H1 (cell line): ENCODE measurements at regions not wholly inside any gene's neighbourhood (a gene's known extent, or its start where the extent isn't known, plus 50 kb on each side); places are given as distances from the start of the nearest gene placed in this dataset.

Source experiments
- CTCF ChIA-PET: fragments of 300-600 bp; sonication (Branson Sonifier 250); formaldehyde crosslinking; loops from one replicate; lab custom pipeline; 2021; ENCODE audit not compliant: partially characterized antibody; lab: Charles Lee
- POLR2A ChIA-PET: fragments of 300-600 bp; sonication (Branson Sonifier 250); formaldehyde crosslinking; loops from one replicate; lab custom pipeline; 2021; ENCODE audit warnings: inconsistent platforms; ENCODE audit not compliant: partially characterized antibody; lab: Charles Lee
- DNase-seq, 2 experiments: peaks; one replicate each; pipeline versions ENCODE4 v3.0.0 to v3.0.0-alpha.2; 2010 to 2022; ENCODE audit warnings: low spot score in 2 of 2, low read depth in 1 of 2, mixed read lengths in 1 of 2
- FAIRE-seq: peaks from 2 replicates; lab custom pipeline; 2011; peaks lifted over from hg19 to GRCh38; lab: Jason Lieb, UNC
- H2AFZ ChIP-seq: 2 replicates; pipeline ENCODE4 v1.8.1; 2012; ENCODE audit warnings: low read length, inconsistent platforms
- H2AK5ac ChIP-seq: 2 replicates; pipeline ENCODE4 v1.6.1; 2013; ENCODE audit warnings: low read depth, low read length
- H2BK120ac ChIP-seq: replicated peaks from 2 replicates; pipeline ENCODE3; 2013; ENCODE audit warnings: low read depth, low read length, inconsistent platforms
- H2BK12ac ChIP-seq: 2 replicates; pipeline ENCODE4 v1.6.1; 2013; ENCODE audit warnings: low read depth, low read length
- H2BK15ac ChIP-seq: 2 replicates; pipeline ENCODE4 v1.6.1; 2013; ENCODE audit warnings: low read length
- H2BK20ac ChIP-seq: 2 replicates; pipeline ENCODE4 v1.6.1; 2013; ENCODE audit warnings: low read length
- H2BK5ac ChIP-seq: 2 replicates; pipeline ENCODE4 v1.6.1; 2013; ENCODE audit warnings: low read depth, low read length
- H3K14ac ChIP-seq: 2 replicates; pipeline ENCODE4 v1.6.1; 2013; ENCODE audit warnings: inconsistent platforms; ENCODE audit not compliant: insufficient read length
- H3K18ac ChIP-seq: 2 replicates; pipeline ENCODE4 v1.6.1; 2013; ENCODE audit warnings: low read length; ENCODE audit errors: extremely low read depth
- H3K23ac ChIP-seq: 2 replicates; pipeline ENCODE4 v1.6.1; 2013; ENCODE audit warnings: inconsistent platforms; ENCODE audit not compliant: insufficient read length
- H3K23me2 ChIP-seq: 2 replicates; pipeline ENCODE4 v1.6.1; 2013; ENCODE audit warnings: low read depth, low read length
- H3K27ac ChIP-seq: 2 replicates; pipeline ENCODE4 v1.6.1; 2011; ENCODE audit warnings: low read depth, low read length, inconsistent platforms
- H3K27me3 ChIP-seq, 4 experiments: replicated peaks in 1 of 4; 1 replicate in 1 of 4; 2 replicates in 3 of 4; pipeline versions ENCODE4 v1.6.1 to v1.8.1; 2011 to 2013; ENCODE audit warnings: low read length in 3 of 4, mild to moderate bottlenecking in 3 of 4, inconsistent platforms in 2 of 4, mixed read lengths in 2 of 4, moderate library complexity in 1 of 4; ENCODE audit not compliant: control insufficient read depth in 3 of 4, insufficient read depth in 3 of 4; ENCODE audit errors: extremely low read depth in 1 of 4
- H3K36me3 ChIP-seq, 4 experiments: 2 replicates each; pipeline versions ENCODE4 v1.6.1 to v1.8.1; 2011 to 2013; ENCODE audit warnings: mild to moderate bottlenecking in 4 of 4, low read length in 3 of 4, moderate library complexity in 2 of 4, control low read depth in 1 of 4, inconsistent platforms in 1 of 4; ENCODE audit not compliant: insufficient read depth in 4 of 4, control insufficient read depth in 2 of 4
- H3K4ac ChIP-seq: replicated peaks from 2 replicates; pipeline ENCODE3; 2013; ENCODE audit warnings: low read length, low read depth, mixed read lengths, inconsistent platforms; ENCODE audit not compliant: insufficient read length
- H3K4me1 ChIP-seq, 4 experiments: replicated peaks in 1 of 4; 1 replicate in 1 of 4; 2 replicates in 3 of 4; pipeline versions ENCODE4 v1.6.1 to v1.8.1; 2011 to 2013; ENCODE audit warnings: low read length in 3 of 4, inconsistent platforms in 2 of 4, mixed read lengths in 1 of 4; ENCODE audit not compliant: insufficient read depth in 4 of 4, control insufficient read depth in 3 of 4
- H3K4me2 ChIP-seq, 2 experiments: 2 replicates each; pipeline versions ENCODE4 v1.6.1 to v1.8.1; 2011 to 2013; ENCODE audit warnings: low read depth in 2 of 2, low read length in 2 of 2, control low read depth in 1 of 2, inconsistent platforms in 1 of 2, mild to moderate bottlenecking in 1 of 2; ENCODE audit not compliant: insufficient read depth in 1 of 2
- H3K4me3 ChIP-seq, 4 experiments: fragments of 200-600, 300-600 bp in 1 of 4; sonication (generic), shearing (Covaris generic), sonication (Bioruptor Twin) in 1 of 4; 2 replicates each; pipeline versions ENCODE4 v1.5.1 to v1.8.1; 2011 to 2016; ENCODE audit warnings: low read length in 4 of 4, low read depth in 3 of 4, control low read depth in 2 of 4, inconsistent platforms in 2 of 4, mild to moderate bottlenecking in 2 of 4, mixed read lengths in 1 of 4, moderate library complexity in 1 of 4; ENCODE audit not compliant: insufficient read depth in 2 of 4; ENCODE audit errors: extremely low read depth in 1 of 4
- H3K56ac ChIP-seq: replicated peaks from 2 replicates; pipeline ENCODE3; 2013; ENCODE audit warnings: low read depth, mild to moderate bottlenecking, mixed read lengths, low read length, inconsistent platforms; ENCODE audit not compliant: insufficient read length
- H3K79me1 ChIP-seq: 2 replicates; pipeline ENCODE4 v1.6.1; 2013; ENCODE audit warnings: low read depth, low read length, control low read depth
- H3K79me2 ChIP-seq, 2 experiments: 2 replicates each; pipeline versions ENCODE4 v1.6.1 to v1.8.1; 2012 to 2013; ENCODE audit warnings: low read length in 2 of 2, mild to moderate bottlenecking in 2 of 2, inconsistent platforms in 1 of 2; ENCODE audit not compliant: insufficient read depth in 2 of 2, control insufficient read depth in 1 of 2
- H3K9ac ChIP-seq, 4 experiments: replicated peaks in 1 of 4; 1 replicate in 1 of 4; 2 replicates in 3 of 4; pipeline versions ENCODE4 v1.6.1 to v1.8.1; 2011 to 2013; ENCODE audit warnings: low read depth in 3 of 4, low read length in 3 of 4, control low read depth in 2 of 4, mild to moderate bottlenecking in 2 of 4, moderate library complexity in 2 of 4, inconsistent platforms in 1 of 4; ENCODE audit errors: extremely low read depth in 1 of 4
- H3K9me3 ChIP-seq, 2 experiments: 2 replicates each; pipeline versions ENCODE4 v1.6.1 to v1.8.1; 2012 to 2013; ENCODE audit warnings: mild to moderate bottlenecking in 2 of 2, moderate library complexity in 2 of 2, control low read depth in 1 of 2, inconsistent platforms in 1 of 2, low read depth in 1 of 2, low read length in 1 of 2, mixed read lengths in 1 of 2; ENCODE audit not compliant: insufficient read depth in 2 of 2
- H4K20me1 ChIP-seq, 2 experiments: replicated peaks in 1 of 2; 2 replicates each; pipeline versions ENCODE3 to v1.8.1; 2011 to 2013; ENCODE audit warnings: inconsistent platforms in 2 of 2, low read length in 2 of 2, mild to moderate bottlenecking in 1 of 2; ENCODE audit not compliant: insufficient read depth in 2 of 2, control insufficient read depth in 1 of 2
- H4K5ac ChIP-seq: 2 replicates; pipeline ENCODE4 v1.6.1; 2013; ENCODE audit warnings: low read length, low read depth, mixed read lengths, inconsistent platforms; ENCODE audit not compliant: insufficient read length
- H4K8ac ChIP-seq: 2 replicates; pipeline ENCODE4 v1.8.0; 2013; ENCODE audit warnings: mild to moderate bottlenecking, moderate library complexity, low read length, inconsistent platforms; ENCODE audit not compliant: insufficient read depth; ENCODE audit errors: extremely low read depth
- H4K91ac ChIP-seq: replicated peaks from 2 replicates; pipeline ENCODE3; 2013; ENCODE audit warnings: low read length, mixed read lengths, inconsistent platforms; ENCODE audit not compliant: insufficient read length
- CBX5 ChIP-seq: fragments of 300-800, 300-1000 bp; sonication (generic); IDR thresholded peaks from 2 replicates; pipeline ENCODE4 v1.7.1; 2016; ENCODE audit warnings: antibody characterized with exemption, low read length, low read depth
- E2F6 ChIP-seq: IDR thresholded peaks from 2 replicates; pipeline ENCODE4 v1.6.1; 2012; ENCODE audit warnings: inconsistent platforms
- KDM4A ChIP-seq: IDR thresholded peaks from one replicate; pipeline ENCODE4 v1.7.1; 2012; ENCODE audit warnings: low read depth, mild to moderate bottlenecking, moderate library complexity, low read length, inconsistent platforms; ENCODE audit not compliant: severe bottlenecking
- USF2 ChIP-seq: IDR thresholded peaks from 2 replicates; pipeline ENCODE4 v1.6.1; 2011; ENCODE audit warnings: low read length, improper control_type of control experiment
- WGBS, 2 experiments: shearing (Covaris generic) in 1 of 2; methylation state at CpG; one replicate each; pipeline versions ENCODE4 v1.1.6 to v1.1.7; 2013 to 2015; ENCODE audit warnings: low lambda C conversion rate in 2 of 2, mixed read lengths in 2 of 2, inconsistent platforms in 1 of 2, low coverage in 1 of 2, missing lambda C conversion rate in 1 of 2; ENCODE audit not compliant: insufficient replicate concordance in 2 of 2, insufficient coverage in 1 of 2, insufficient read length in 1 of 2; ENCODE audit errors: extremely low coverage in 1 of 2, missing lambda C conversion rate in 1 of 2; 5-methylcytosine and 5-hydroxymethylcytosine counted together
- TF ChIP-seq, protein P1 (sequence below): IDR thresholded peaks from 2 replicates; pipeline ENCODE4 v1.6.1; 2012; ENCODE audit warnings: low read length, inconsistent platforms

DNA sequence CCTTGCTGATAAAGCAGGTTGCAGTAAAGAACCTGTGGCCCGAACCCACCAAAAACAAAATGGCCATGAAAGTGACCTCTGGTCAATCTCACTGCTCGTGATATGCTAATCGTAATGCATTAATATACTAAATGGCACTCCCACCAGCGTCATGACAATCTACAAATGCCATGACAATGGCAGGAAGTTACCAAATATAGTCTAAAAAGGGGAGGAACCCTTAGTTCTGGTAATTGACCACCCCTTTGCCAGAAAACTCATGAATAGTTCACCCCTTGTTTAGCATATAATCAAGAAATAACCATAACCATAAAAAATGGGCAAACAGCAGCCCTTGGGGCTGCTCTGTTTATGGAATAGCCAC, 1139.4 kb upstream of the LRRN3 start:
- DNase-seq = no peak
- ChIA-PET POLR2A (no interaction called here), CTCF (no interaction called here)
- H2AFZ ChIP-seq = no peak overlapping the region
- no peaks in the 10 kb centered on the region for H3K27me3 ChIP-seq
- H3K18ac ChIP-seq = no peak overlapping the region
- H3K14ac ChIP-seq = no peak overlapping the region
- no peak overlapping the region for H2AK5ac ChIP-seq
- H3K36me3 ChIP-seq = no peaks in the 10 kb centered on the region
- no peaks in the 10 kb centered on the region for H4K20me1 ChIP-seq
- no peak overlapping the region for H4K91ac ChIP-seq
- H2BK15ac ChIP-seq = no peak overlapping the region
- H4K5ac ChIP-seq = no peak overlapping the region
- 92% methylated on average over 4 of the region's 4 CpGs; no CpG with 5 or more reads in 1 of the 2 experiments for WGBS, 2 experiments
- no peaks in the 10 kb centered on the region for H3K79me2 ChIP-seq
- no peak for FAIRE-seq
- no peak overlapping the region for H2BK120ac ChIP-seq
- H3K4me3 ChIP-seq = no peak overlapping the region
- no peak overlapping the region for H2BK12ac ChIP-seq
- H3K56ac ChIP-seq = no peak overlapping the region
- no peaks in the 10 kb centered on the region for H3K9me3 ChIP-seq
- no peaks in the 10 kb centered on the region for H3K79me1 ChIP-seq
- H3K9ac ChIP-seq = no peak overlapping the region
- H3K4me1 ChIP-seq = peaks cover 0 to 3% (median under 1%) of the 10 kb centered on the region in 4 experiments; a peak in 2 of 7 replicates
- H2BK5ac ChIP-seq = no peak overlapping the region
- no peak overlapping the region for H4K8ac ChIP-seq
- H3K4ac ChIP-seq = no peak overlapping the region
- H2BK20ac ChIP-seq = no peak overlapping the region
- H3K23ac ChIP-seq = no peak overlapping the region
- no peak overlapping the region for H3K4me2 ChIP-seq
- no peak overlapping the region for H3K27ac ChIP-seq
- no peaks in the 10 kb centered on the region for H3K23me2 ChIP-seq
- TF ChIP-seq CBX5 = no peak
- TF ChIP-seq, protein P1, sequence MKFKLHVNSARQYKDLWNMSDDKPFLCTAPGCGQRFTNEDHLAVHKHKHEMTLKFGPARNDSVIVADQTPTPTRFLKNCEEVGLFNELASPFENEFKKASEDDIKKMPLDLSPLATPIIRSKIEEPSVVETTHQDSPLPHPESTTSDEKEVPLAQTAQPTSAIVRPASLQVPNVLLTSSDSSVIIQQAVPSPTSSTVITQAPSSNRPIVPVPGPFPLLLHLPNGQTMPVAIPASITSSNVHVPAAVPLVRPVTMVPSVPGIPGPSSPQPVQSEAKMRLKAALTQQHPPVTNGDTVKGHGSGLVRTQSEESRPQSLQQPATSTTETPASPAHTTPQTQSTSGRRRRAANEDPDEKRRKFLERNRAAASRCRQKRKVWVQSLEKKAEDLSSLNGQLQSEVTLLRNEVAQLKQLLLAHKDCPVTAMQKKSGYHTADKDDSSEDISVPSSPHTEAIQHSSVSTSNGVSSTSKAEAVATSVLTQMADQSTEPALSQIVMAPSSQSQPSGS = no peak
- TF ChIP-seq E2F6 = no peak
- no peak for TF ChIP-seq KDM4A
- no peak for TF ChIP-seq USF2
